ENCODE measurements at regions not wholly inside any gene's neighbourhood (a gene's known extent, or its start where the extent isn't known, plus 50 kb on each side); places are given as distances from the start of the nearest gene placed in this dataset.

DNA sequence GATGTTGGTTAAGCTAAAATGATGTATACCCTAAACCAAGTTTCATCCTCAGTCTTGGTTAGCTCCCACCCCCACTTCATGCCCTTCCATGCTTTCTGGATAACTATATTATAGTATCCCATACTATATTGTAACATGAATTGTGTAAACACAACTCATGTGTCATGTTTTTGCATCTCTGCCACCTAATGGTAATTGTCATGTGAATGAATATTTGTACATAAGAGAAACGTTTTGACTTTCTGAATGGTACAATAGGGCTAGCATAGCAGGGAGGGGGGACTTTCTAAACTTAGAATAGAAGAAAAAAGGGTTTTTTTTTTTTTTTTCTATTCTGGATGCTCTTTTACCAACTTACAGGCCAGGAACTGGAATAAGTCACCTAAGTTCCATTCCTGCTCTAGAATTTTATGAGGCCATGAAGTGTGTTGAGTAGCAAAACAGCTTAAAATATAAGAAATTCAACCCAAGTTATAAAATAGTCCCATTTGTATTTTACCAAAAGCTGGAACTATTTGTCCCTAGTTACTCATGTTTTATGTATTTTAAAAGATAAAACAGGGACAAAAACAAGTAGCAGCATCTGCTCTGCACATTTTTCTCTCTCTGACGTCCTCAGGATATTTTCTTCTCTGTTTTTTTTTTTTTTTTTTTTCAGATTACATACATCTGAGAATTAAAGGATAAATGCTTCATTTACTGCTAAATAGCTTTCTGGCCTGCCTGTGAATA, 77.4 kb downstream of the HLX start:
- TF ChIP-seq, protein P1, sequence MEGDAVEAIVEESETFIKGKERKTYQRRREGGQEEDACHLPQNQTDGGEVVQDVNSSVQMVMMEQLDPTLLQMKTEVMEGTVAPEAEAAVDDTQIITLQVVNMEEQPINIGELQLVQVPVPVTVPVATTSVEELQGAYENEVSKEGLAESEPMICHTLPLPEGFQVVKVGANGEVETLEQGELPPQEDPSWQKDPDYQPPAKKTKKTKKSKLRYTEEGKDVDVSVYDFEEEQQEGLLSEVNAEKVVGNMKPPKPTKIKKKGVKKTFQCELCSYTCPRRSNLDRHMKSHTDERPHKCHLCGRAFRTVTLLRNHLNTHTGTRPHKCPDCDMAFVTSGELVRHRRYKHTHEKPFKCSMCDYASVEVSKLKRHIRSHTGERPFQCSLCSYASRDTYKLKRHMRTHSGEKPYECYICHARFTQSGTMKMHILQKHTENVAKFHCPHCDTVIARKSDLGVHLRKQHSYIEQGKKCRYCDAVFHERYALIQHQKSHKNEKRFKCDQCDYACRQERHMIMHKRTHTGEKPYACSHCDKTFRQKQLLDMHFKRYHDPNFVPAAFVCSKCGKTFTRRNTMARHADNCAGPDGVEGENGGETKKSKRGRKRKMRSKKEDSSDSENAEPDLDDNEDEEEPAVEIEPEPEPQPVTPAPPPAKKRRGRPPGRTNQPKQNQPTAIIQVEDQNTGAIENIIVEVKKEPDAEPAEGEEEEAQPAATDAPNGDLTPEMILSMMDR (IDR thresholded peaks at IDR 0.05; ENCODE audit: low read depth, low read length, missing control alignments): no peak
- DNase-seq (ENCODE audit: low read depth): no peak
- H3K4me3 ChIP-seq (ENCODE audit: low read depth, low read length): no peak overlapping the region

DNA sequence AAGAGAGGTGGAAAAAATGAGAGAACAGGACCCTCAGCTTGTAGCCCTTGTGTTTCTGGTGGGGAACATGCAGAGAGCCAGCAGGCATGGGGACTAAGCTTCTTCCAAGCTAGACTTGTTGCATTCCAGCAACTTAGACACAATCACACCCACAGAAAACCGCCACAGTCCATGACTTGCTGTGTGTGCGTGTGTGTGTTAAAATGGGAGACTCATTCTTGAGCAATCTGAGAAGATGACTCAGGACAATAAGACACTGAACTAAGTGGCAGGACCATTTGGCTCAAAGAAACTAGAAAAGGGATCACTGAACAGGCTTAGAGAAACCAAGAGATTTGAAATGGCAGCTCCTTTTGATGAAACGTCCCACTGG, 78.0 kb downstream of the HLX start:
- no peak overlapping the region for H3K4me3 ChIP-seq (ENCODE audit: low read depth, low read length)
- DNase-seq (ENCODE audit: low read depth): no peak
- TF ChIP-seq, protein P1 (IDR thresholded peaks at IDR 0.05; ENCODE audit: low read depth, low read length, missing control alignments): no peak

DNA sequence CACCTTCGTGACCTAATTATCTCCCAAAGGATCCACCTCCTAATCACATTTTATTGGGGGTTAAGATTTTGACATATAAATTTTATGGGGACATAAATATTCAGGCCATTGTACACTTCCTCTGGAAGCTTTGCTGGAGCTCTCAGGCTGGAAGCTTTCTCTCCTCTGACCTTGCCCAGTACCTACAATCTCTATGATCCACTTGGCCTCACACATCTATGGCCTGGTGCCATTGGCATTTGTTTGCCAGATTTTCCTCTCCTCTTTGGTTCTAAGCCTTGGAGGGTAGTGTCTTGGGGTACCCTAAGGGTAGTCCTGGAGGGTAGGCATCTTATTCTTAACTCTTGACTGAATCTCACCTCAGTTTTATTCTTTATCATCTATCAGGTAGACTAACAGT, 79.0 kb downstream of the HLX start:
- TF ChIP-seq, protein P1 (IDR thresholded peaks at IDR 0.05; ENCODE audit: low read depth, low read length, missing control alignments): no peak
- H3K4me3 ChIP-seq (ENCODE audit: low read depth, low read length): no peak overlapping the region
- DNase-seq (ENCODE audit: low read depth): no peak

DNA sequence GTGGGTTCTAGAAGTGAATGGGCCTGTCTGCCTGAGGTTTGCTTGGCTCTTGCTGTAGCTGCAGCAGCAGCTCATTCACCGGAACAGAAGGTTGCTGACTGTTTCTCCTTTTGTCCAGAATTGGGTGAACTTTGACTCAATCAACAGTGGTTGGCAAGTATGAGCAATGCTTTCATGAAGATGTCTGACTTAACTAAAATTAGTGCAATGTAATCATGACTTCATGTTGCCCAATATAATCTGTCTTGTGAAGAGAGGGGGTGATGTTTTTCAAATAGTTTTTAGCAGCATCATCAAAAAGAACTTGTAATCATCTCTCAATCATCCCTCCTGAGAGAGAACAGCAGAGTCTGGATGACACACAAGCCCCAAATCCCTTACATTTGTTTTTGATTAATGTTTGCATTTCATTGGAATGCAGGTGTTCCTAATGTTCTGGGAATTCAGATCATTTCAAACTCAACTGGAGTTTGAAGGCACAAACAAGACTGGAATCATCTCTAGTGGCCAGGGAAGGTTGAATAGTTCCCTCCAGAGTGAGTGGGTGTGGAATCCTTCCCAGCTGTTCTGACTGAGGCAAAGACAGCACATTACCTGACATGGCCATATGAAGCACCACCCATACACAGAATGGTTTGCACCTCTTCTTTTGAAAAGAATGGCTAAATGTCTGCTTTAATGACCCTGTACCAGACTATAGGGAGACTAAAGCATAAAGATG, 82.9 kb downstream of the HLX start:
- TF ChIP-seq, protein P1 (IDR thresholded peaks at IDR 0.05; ENCODE audit: low read depth, low read length, missing control alignments): no peak
- DNase-seq (ENCODE audit: low read depth): no peak

DNA sequence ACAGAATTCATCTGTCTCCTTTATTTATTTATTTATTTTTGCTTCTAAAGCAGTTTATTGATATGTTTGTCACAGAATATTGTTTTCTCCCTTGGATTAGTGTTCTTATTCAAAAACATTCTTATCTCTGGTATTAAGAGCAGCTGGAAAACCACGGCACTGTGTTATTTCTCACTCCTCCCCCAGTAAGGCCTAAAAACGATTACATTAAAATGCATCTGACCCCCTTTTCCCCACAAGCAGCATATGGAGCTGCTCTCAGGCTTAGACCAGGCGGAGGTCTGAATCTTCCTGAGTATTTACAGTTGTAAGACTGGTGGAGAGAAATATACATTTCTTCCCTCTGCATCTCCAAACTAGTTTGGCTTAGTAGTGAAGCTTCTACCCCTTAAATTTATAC, 86.8 kb downstream of the HLX start:
- no peak overlapping the region for H3K4me3 ChIP-seq (ENCODE audit: low read depth, low read length)
- DNase-seq (ENCODE audit: low read depth): no peak
- TF ChIP-seq, protein P1 (IDR thresholded peaks at IDR 0.05; ENCODE audit: low read depth, low read length, missing control alignments): no peak

More for the DNA sequence above, 82.9 kb downstream of the HLX start:
- H3K4me3 ChIP-seq (ENCODE audit: low read depth, low read length): no peak overlapping the region

DNA sequence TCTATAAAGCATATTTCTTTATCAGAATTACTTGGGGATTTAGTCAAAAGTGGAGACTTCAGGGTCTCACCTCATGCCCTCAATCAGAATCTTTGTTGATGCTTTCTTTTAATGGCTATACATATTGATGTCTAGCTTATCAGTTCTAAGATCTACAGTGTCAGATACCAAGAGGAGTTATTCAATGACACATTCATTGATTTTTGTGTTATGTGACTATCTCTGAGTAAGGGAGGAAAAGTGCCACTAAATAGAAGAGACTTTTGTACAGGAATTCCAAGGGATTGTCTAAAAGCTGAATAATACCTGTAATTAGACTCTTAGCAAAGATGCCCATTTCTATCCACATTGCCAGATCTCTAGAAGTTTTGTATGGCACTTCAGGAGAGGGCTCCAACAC, 87.2 kb downstream of the HLX start:
- TF ChIP-seq, protein P1 (IDR thresholded peaks at IDR 0.05; ENCODE audit: low read depth, low read length, missing control alignments): no peak
- H3K4me3 ChIP-seq (ENCODE audit: low read depth, low read length): no peak overlapping the region
- DNase-seq (ENCODE audit: low read depth): no peak
